ENCODE measurements at regions not wholly inside any gene's neighbourhood (a gene's known extent, or its start where the extent isn't known, plus 50 kb on each side); places are given as distances from the start of the nearest gene placed in this dataset.

DNA sequence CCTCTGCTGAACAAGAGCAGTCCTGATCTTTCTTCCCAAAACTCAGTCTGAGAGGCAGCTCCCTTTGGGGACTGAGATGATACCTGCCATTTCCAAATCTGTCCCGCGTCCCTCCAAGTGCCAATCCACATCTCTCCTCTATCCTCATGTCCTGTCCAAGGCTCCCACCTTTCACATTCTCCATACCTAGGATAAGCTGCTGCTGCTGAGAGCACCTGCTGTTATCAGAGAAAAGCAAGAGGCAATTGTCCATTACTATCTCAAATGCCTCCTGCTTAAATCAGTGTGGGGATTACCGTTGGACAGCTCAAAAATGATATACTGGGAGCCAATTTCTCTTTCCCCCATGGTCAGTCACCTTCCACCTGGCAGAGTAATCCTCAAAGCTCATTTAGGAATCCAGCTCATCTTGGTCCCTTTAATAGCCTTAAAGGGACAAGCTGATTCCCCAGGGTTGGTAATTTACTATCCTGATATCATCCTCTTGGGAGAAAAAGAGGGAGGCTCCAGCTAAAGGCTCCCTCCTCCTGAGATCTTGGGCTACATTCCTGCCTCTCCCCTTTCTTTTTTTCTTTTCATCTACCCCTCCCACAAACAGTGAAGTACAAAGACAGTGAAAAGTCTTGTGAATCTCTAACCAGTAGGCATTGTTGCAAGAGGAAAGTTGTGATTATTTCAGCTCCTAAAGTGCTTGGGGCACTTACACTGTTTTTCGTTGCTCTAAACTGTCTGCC lies 278.1 kb upstream of the CAMK1G start:
- Histone ChIP-seq H3K9me3 (ENCODE audit: control insufficient read depth, insufficient read depth, low read length) (no peaks in the 10 kb centered on the region), H3K9ac (ENCODE audit: low read depth, low read length) (no peak overlapping the region), H3K4me1 (ENCODE audit: insufficient read depth, low read length) (no peaks in the 10 kb centered on the region; the same call in 1 of the 2 replicates), H3K36me3 (ENCODE audit: insufficient read depth, low read length) (no peaks in the 10 kb centered on the region)

DNA sequence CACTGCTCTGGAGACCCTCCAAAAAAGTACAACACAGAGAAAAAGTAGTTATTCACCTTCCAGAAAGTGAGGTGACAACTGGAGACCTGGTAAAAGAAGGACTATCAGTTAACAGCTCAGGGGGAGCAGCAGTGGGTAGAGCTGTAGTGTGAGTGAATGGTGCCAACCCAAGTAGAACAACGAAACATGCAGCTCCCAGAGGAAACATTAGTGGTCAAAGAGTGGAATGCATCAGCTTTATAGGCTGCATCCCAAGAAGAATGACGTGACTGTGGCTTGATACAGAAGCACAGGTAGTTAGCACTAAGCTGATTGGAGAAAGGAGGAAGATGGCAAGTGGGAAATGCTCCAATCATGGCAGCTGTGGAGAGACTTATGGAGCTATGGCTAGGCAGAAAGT lies 275.7 kb upstream of the CAMK1G start:
- H3K9me3 ChIP-seq (ENCODE audit: control insufficient read depth, insufficient read depth, low read length): no peaks in the 10 kb centered on the region
- no peaks in the 10 kb centered on the region; the same call in 1 of the 2 replicates for H3K4me1 ChIP-seq (ENCODE audit: insufficient read depth, low read length)
- no peak overlapping the region for H3K9ac ChIP-seq (ENCODE audit: low read depth, low read length)
- H3K36me3 ChIP-seq (ENCODE audit: insufficient read depth, low read length): no peaks in the 10 kb centered on the region

DNA sequence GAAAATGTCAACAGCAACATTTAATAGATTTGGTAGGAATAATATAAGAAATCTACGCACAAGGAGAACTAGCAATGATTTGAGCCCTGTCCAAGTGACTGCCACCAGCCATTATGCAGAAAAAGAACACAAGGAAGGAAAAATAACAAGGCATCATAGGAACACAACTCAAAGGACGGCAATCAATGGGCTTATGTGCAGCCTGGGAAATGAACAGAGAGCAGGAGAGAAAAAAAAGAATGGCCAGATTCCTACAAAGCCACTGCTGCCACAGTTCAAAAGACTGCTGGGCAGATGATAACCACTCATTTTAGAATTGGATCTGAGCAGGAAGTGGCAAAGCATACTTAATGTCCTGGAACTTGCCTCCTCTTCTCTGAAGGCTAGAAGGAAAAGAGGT lies 274.3 kb upstream of the CAMK1G start:
- Histone ChIP-seq H3K9ac (ENCODE audit: low read depth, low read length) (no peak overlapping the region), H3K36me3 (ENCODE audit: insufficient read depth, low read length) (no peaks in the 10 kb centered on the region), H3K9me3 (ENCODE audit: control insufficient read depth, insufficient read depth, low read length) (no peaks in the 10 kb centered on the region), H3K4me1 (ENCODE audit: insufficient read depth, low read length) (peaks cover 2% of the 10 kb centered on the region; the same call in 1 of the 2 replicates)

DNA sequence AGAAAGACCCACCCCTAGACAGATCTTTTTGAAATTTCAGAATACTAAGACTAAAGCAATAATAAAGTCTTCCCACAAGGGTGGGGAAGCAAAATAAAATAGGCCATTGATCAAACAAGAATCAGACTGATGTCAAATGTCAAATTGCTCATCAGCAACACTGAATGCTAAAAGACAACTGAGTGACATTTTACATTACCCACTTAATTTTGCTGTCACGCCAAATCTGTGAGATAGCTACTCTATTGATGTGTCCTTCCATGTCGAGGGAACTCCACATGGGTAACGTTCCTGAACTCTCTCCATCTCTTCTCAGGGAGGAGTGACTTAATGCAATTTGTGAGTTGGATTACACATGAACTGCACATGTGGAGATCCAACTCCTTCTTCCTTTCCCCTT lies 271.7 kb upstream of the CAMK1G start:
- no peaks in the 10 kb centered on the region for H3K9me3 ChIP-seq (ENCODE audit: control insufficient read depth, insufficient read depth, low read length)
- no peaks in the 10 kb centered on the region for H3K36me3 ChIP-seq (ENCODE audit: insufficient read depth, low read length)
- no peak overlapping the region for H3K9ac ChIP-seq (ENCODE audit: low read depth, low read length)
- H3K4me1 ChIP-seq (ENCODE audit: insufficient read depth, low read length): peaks cover 4% of the 10 kb centered on the region; the same call in 1 of the 2 replicates

DNA sequence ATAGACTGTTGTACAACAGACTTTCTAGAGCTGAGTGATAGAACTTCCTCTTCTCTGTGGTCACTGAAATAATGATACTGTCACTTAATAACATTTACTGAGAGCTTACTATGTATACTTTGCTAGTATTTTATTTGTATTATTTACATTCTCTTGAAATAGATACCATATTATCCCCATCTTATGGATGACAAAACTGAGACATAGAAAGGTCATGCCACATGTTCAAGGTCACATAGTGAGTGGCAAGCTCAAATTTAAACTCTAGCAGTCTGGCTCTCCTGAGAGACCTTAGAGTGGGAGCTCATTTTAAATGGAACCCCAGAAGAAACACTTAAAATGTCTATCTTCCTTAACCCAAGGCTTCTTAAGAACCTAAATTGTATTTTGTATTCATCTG lies 266.6 kb upstream of the CAMK1G start:
- Histone ChIP-seq H3K36me3 (ENCODE audit: insufficient read depth, low read length) (no peaks in the 10 kb centered on the region), H3K4me1 (ENCODE audit: insufficient read depth, low read length) (peaks cover 9% of the 10 kb centered on the region), H3K9ac (ENCODE audit: low read depth, low read length) (no peak overlapping the region), H3K9me3 (ENCODE audit: control insufficient read depth, insufficient read depth, low read length) (no peaks in the 10 kb centered on the region)

DNA sequence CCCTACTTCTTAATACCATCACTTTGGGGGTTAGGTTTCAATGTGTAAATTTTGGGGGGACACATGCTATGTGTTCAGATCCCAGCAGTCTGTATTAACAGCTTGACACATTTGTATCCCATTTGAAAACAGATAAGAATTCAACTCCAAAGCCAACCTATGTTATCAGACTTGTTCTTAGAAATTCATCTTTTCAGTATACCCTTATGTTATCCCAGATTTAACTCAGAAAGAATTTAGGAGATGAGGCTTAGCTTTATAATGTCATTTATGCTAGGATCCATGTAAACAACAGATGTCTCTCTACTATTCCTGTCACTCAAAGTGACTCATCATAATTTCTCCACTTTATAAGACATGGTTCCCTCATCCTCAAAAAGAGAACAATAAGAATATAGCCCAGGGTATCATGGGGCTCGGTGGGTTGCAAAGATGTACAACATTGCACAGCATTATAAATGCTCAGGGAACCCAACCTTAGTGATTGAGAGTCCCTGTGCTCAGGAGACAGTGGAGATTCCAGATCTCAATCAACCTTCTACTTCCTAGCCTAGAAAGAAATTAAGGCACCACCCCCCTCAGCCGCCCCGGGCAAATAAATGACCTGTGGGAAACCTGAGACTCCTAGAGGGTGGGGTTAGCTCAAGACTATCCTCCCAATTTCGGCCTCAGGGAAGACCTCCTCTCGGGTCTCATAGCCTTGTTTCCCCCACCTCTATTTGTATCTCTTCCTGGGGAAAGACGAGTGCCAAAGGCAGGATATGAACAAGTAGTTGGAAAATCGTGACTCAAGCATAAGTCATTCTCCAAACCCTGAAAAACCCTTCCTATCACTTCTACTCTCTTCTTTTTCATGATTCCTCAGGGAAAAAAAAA lies 265.1 kb upstream of the CAMK1G start:
- no peaks in the 10 kb centered on the region for H3K9me3 ChIP-seq (ENCODE audit: control insufficient read depth, insufficient read depth, low read length)
- peaks cover 9% of the 10 kb centered on the region for H3K4me1 ChIP-seq (ENCODE audit: insufficient read depth, low read length)
- no peaks in the 10 kb centered on the region for H3K36me3 ChIP-seq (ENCODE audit: insufficient read depth, low read length)
- H3K9ac ChIP-seq (ENCODE audit: low read depth, low read length): no peak overlapping the region

DNA sequence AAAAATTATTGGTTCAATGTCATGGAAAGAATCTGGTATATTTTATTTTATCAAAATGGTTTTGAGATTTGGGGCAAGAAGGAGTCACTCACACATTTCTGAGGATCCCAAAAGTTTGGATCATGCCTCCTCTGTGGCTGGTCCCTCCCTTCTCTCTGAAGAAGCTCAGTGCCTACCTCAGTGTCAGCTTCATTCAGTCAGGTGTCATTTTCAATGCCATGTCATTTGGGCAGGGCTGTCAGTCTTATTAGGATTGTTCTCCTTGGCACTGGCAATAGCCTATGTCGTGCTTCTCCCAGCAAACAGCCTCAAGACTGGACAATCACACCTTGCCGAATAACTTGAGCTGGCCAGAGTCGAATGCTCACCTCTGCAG lies 264.5 kb upstream of the CAMK1G start:
- Histone ChIP-seq H3K9me3 (ENCODE audit: control insufficient read depth, insufficient read depth, low read length) (no peaks in the 10 kb centered on the region), H3K4me1 (ENCODE audit: insufficient read depth, low read length) (peaks cover 9% of the 10 kb centered on the region), H3K36me3 (ENCODE audit: insufficient read depth, low read length) (no peaks in the 10 kb centered on the region), H3K9ac (ENCODE audit: low read depth, low read length) (no peak overlapping the region)

DNA sequence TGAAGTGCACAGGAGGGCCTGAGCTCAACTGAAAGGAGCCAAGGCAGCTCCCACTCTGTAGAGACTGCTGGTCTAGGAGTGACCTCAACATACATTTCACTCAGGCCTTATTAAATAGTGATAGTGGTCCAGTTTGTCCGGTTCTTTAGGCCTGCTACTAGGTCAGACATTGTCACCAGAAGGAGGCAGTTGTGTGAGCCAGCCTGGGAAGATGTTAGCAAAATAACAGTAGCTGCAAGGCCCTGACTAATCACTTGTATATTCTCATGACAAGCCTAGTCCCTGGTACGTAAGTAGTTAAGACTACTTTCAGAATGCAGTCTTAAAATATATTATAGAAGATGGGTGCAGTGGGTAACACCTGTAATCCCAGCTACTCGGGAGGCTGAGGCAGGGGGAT lies 264.0 kb upstream of the CAMK1G start:
- H3K9me3 ChIP-seq (ENCODE audit: control insufficient read depth, insufficient read depth, low read length): no peaks in the 10 kb centered on the region
- no peaks in the 10 kb centered on the region for H3K36me3 ChIP-seq (ENCODE audit: insufficient read depth, low read length)
- peaks cover 5% of the 10 kb centered on the region; the same call in 1 of the 2 replicates for H3K4me1 ChIP-seq (ENCODE audit: insufficient read depth, low read length)
- no peak overlapping the region for H3K9ac ChIP-seq (ENCODE audit: low read depth, low read length)

DNA sequence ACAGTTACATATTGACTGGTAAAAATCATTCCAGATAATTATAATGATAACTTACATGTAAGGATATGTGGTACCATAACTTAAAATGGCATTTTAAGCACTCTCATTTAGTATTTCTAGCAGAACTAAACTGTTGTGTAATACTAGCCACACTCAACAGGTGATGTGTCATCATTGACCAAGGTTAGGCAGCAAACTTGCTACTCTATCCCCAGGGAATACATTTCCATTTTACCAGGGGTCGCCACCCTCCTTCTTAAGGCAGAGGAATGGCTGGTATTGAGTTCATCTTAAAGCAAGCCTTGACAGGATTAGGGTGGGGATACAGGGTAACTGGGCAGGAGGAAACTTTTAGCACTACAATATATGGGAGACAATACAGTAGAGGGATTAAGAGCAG lies 259.8 kb upstream of the CAMK1G start:
- Histone ChIP-seq H3K4me1 (ENCODE audit: insufficient read depth, low read length) (peaks cover under 1% of the 10 kb centered on the region; the same call in 1 of the 2 replicates), H3K9ac (ENCODE audit: low read depth, low read length) (no peak overlapping the region), H3K36me3 (ENCODE audit: insufficient read depth, low read length) (no peaks in the 10 kb centered on the region), H3K9me3 (ENCODE audit: control insufficient read depth, insufficient read depth, low read length) (no peaks in the 10 kb centered on the region)

DNA sequence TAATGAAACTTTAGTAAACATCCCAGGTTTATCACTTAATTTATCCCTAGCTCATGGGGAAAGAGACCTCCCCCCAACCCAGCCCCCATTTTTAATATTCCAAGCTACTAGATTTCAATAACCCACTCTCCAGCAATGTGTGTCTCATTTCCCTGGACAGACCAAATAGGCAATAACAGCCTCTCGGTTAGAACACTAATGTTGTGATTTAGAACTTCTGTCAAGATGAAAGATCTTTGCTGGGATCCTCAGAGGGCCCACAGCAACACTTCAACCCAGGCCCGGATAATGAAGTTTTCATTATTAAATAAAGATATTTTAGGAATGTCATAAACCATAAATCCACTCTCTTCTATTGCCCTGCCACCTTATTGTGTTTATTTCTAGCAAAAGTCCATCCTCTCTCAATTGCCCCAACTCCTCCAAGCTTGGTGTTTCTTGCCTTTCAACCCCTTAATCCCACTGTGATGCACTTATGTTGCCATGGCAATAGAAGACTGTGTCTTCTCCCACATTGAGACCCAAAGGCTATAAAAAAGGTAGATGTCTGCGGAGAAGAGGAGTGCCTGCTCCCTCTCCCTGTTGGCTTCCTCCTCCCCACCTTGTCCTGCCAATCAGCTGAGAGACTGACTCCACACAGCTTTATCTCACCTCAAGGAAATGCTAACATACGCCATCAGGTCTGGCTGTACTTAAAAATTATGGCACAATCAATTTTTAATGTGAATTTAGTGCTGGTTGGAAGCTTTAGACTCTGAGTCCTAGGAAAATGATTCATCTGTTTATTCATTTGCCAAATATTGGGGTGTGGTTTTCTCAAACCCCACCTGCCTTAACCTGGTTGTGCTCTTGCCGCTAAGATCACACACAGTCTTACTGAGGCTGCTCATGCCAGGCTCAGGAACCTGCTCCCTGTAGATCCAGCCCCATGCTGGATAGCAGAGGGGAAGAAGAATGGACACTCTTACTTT lies 258.3 kb upstream of the CAMK1G start:
- Histone ChIP-seq H3K9ac (ENCODE audit: low read depth, low read length) (no peak overlapping the region), H3K4me1 (ENCODE audit: insufficient read depth, low read length) (no peaks in the 10 kb centered on the region), H3K9me3 (ENCODE audit: control insufficient read depth, insufficient read depth, low read length) (no peaks in the 10 kb centered on the region), H3K36me3 (ENCODE audit: insufficient read depth, low read length) (no peaks in the 10 kb centered on the region)

DNA sequence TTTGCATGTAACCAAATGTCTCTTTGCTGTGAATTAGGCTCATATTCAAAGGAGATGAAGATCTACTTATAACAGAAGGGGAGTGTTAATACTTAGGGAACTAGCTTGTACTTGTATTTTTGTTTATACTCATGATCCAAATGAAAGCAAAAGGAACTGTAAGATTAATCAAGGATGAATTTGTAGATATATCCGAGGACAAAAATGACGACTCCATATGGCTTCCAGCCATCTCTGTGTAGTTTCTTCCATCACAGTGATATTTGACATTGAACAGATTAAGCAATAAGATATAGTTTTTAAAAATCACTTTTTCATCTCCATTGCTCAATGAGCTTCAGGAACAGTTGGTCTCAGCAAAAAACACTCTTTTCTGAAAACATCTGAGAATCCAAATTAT lies 257.4 kb upstream of the CAMK1G start:
- no peaks in the 10 kb centered on the region for H3K9me3 ChIP-seq (ENCODE audit: control insufficient read depth, insufficient read depth, low read length)
- H3K4me1 ChIP-seq (ENCODE audit: insufficient read depth, low read length): no peaks in the 10 kb centered on the region
- H3K36me3 ChIP-seq (ENCODE audit: insufficient read depth, low read length): no peaks in the 10 kb centered on the region
- H3K9ac ChIP-seq (ENCODE audit: low read depth, low read length): no peak overlapping the region

DNA sequence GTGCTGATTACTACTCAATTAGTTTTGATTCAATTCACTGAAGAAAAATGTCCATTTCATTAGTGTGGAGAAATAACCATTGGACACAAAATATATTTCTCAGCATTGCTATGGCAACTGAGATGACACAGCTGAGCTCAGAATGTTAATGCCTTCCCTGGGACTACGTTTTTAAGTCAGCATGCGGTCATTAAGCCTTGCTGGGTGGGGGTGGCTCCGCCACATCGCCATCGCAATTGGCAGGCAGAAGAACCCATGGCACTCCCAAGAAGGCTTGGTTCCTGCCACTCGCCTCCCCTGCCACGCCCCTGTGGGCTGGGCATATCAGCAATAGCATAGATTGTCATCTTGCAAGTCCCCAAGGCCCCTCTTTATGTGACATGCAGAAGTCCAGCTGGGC lies 256.7 kb upstream of the CAMK1G start:
- Histone ChIP-seq H3K9ac (ENCODE audit: low read depth, low read length) (no peak overlapping the region), H3K36me3 (ENCODE audit: insufficient read depth, low read length) (no peaks in the 10 kb centered on the region), H3K9me3 (ENCODE audit: control insufficient read depth, insufficient read depth, low read length) (no peaks in the 10 kb centered on the region), H3K4me1 (ENCODE audit: insufficient read depth, low read length) (no peaks in the 10 kb centered on the region)

DNA sequence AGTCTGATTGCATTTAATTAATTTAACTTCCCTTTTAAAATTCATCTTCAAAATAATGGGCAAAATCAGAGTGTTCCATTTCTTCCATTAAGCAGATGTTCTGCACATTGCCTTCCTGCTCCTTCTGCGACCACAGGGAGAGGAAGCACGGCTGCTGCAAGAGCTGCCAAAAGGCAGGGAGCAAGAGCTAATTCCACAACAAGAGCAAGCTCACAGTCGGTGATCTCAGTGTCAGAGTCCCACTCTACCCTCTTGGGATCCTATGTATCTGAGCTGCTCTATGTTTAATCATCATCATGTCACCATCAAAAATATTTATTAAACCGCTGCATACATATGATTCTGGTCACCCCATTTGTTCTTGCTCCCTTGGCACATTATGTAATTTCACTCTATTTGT lies 255.3 kb upstream of the CAMK1G start:
- no peaks in the 10 kb centered on the region for H3K9me3 ChIP-seq (ENCODE audit: control insufficient read depth, insufficient read depth, low read length)
- H3K9ac ChIP-seq (ENCODE audit: low read depth, low read length): no peak overlapping the region

DNA sequence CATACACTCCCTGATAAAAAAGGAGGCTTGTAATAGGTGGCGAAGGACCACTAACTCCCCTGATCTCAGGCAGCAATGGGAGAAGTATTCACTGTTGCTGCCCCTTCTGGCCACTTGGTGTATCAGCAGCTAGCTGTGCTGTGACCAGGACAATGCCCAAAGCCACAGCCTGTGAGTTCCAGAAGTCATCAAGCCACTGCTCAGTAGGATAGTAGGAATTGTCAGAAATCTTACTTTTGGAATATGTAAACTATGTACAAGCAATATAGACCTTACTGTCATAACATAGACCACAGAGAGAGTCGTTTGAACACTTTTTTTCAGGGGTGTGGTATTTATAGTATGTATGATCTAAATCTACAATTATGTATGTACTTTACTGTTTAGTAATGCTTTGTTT lies 248.3 kb upstream of the CAMK1G start:
- H3K9me3 ChIP-seq (ENCODE audit: control insufficient read depth, insufficient read depth, low read length): no peaks in the 10 kb centered on the region

More for the DNA sequence above, 255.3 kb upstream of the CAMK1G start:
- H3K36me3 ChIP-seq (ENCODE audit: insufficient read depth, low read length): no peaks in the 10 kb centered on the region
- no peaks in the 10 kb centered on the region for H3K4me1 ChIP-seq (ENCODE audit: insufficient read depth, low read length)

More for the DNA sequence above, 248.3 kb upstream of the CAMK1G start:
- H3K9ac ChIP-seq (ENCODE audit: low read depth, low read length): no peak overlapping the region
- no peaks in the 10 kb centered on the region for H3K36me3 ChIP-seq (ENCODE audit: insufficient read depth, low read length)
- H3K4me1 ChIP-seq (ENCODE audit: insufficient read depth, low read length): no peaks in the 10 kb centered on the region

Measured in ES-I3 (cell line).